GM21723 (cell line): ENCODE measurements at regions not wholly inside any gene's neighbourhood (a gene's known extent, or its start where the extent isn't known, plus 50 kb on each side); places are given as distances from the start of the nearest gene placed in this dataset.

Experiments
- ATAC-seq: cut with Tn5 transposase; IDR thresholded peaks from one replicate; pipeline ENCODE4 v1.9.1; 2021; ENCODE audit warnings: mild to moderate bottlenecking, moderate library complexity; ENCODE audit not compliant: unreplicated experiment

DNA sequence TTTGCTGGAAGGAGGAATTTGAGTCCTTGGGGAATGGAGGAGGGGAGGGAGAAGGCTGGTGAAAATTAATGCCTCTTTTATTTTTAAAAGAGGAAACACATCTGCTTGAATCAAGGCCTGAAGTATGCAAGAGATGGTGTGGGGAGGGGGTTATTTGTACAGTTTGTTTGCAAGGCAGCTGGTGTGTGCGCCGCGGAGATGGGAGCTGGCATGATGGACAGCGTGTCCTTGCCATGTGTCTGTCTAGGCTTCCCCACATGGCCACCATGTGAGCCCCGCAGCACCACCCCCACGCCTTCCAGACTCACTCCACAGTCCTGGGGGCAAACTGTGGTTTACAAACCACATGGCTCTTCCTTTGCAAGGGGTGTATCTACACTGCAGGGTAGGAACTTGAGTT lies 154.8 kb upstream of the APCDD1 start:
- no peak for ATAC-seq

DNA sequence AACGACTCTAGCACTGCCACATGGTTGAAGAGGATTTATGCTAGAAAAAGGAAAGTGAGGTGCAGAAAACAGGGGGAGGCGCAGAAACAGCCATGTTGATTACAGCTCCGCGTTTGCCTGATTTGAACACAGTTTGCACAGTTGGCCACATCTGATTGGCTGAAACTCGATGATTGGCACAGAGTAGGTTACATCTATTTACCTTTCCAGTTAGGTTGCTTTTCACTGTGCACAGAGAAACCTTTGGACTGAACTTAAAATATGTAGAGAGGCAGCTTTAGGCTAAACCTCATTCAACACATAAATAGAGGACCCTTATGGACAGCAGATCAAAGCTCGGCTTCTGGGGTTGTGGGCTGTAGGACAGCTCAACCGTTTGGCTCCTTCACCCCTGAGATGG lies 153.7 kb upstream of the APCDD1 start:
- no peak for ATAC-seq

- ATAC-seq: no peak
These were observed 152.5 kb upstream of the APCDD1 start for GRCh38 chr18:10301831-10302483.

- ATAC-seq: no peak
These were observed 151.3 kb upstream of the APCDD1 start for GRCh38 chr18:10303171-10303570.

- no peak for ATAC-seq
These were observed 149.6 kb upstream of the APCDD1 start for GRCh38 chr18:10304853-10305252.

DNA sequence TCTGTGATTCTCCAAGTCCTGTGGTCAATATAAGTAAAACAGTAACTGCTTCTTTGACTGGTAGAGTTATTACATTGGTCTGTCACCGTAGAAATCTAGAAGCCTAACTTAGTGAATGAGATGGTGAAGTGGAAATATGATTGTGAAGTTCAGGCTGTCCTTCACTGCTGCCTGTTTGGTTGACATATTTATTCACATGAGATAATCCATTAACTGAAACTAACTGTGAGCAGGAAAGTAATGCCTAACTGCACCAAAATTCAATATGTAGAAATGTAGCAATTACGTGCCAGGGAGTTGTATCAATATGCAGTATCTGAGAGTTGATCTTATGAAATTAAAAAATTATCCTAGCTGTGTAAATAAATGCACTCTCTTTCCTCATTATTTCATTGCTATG lies 147.7 kb upstream of the APCDD1 start:
- ATAC-seq: no peak

DNA sequence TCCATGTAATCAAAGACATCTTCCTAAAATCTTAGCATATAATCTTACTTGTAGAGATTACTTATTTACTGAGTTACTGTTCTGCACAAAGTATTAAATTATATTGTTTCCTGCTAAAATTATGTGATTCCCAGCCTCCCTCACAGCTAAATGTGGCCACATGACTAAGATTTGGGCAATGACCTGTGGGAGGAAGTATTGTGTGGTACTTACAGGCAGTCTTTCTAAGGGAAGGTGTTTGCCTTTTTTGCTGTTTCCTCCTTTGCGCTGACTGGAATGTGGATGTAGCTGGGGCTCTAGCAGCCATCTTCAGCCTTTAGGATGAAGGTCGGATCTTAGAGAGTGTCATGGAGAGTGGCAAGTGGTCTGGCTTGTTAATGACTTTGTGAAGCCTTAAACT lies 146.3 kb upstream of the APCDD1 start:
- ATAC-seq: no peak

- no peak for ATAC-seq
These were observed 143.8 kb upstream of the APCDD1 start for GRCh38 chr18:10310626-10311025.

DNA sequence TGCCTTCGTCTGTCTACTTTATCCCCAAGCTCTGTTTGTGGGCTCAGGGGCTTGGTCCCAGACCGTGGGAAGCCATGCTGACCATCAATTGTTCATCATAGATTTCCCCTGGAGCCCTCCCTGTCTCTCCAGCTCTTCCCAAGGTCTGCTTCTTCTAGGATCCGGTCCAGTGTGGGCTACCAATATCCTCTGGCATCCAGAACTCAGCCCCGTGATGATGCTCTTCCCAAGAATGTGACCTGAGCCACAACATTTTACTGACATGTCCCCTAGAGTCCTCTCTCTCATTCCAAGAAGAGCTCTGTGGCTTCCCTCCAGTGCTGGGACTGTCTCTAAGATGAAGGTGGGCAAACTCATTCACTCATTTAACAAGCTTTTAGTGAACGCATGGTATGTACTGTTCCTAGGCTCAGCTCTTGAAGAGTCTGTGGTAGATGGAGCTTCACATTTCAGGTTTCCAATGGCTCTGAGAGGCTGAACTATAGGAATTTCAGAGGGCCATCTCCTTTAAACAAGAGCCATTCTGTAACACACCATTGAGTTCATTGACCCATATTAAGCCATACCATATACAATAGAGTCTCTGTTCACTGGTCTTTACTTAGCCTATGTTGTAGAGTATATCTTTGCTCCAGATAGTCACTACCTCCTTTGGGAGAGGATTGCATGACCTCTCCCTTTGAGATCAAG lies 142.0 kb upstream of the APCDD1 start:
- ATAC-seq: no peak

- no peak for ATAC-seq
These were observed 141.5 kb upstream of the APCDD1 start for GRCh38 chr18:10313016-10313342.

DNA sequence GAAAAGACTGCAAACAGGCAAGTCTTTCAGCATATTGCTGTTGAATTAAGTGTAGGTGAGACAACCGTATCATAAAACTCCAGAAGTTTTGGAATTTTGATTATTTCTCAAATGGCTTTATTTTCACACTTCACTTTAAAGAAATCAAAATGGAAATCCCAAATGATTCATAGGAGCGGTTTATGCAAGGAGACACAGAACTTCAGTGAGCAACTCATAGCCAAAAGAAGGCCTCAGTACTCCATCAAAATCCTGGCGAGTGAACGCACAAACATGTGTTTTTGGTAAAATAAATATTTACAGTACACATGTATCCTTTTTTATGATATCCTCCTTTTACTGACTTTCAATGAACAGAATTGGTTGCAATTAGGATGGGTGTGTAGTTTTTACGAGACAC lies 140.4 kb upstream of the APCDD1 start:
- no peak for ATAC-seq

- no peak for ATAC-seq
These were observed 138.9 kb upstream of the APCDD1 start for GRCh38 chr18:10315522-10315921.

- no peak for ATAC-seq
These were observed 137.7 kb upstream of the APCDD1 start for GRCh38 chr18:10316778-10317177.

DNA sequence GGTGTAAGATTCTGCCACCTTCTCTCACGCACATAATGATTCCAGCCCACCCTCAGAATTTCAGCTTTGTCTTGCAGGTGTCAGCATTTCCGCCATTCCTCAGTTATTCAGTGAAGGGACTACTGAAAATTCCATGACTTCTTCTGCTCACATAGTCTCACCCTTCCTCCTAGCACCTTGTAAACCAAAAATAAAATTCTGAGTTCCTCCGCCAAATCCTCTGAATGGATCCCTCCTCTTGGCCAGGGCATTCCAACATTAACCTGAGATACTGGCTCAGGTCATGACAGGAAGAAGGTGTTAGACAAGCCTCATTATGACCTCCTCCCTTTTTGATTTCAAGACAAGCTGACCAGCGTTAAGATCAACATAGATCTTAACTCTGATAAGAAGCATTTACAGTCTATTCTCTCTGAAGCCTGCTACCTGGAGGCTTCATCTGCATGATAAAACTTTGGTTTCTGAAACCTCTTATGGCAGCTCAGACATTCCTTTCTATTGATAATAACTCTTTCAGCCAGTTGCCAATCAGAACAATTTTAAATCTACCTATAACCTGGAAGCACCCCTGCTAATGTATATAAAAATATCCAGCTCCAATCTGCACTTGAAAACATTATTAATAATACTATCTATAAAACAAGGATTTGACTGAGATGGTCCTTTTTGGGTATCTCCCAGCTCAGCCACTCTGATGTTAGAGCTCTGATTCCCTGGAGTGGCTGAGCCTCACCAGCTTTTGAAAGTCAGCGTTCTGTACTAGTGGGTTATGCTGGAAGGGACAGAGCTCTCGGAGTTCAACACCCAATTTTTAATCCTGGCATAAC lies 136.4 kb upstream of the APCDD1 start:
- ATAC-seq: no peak

- no peak for ATAC-seq
These were observed 135.8 kb upstream of the APCDD1 start for GRCh38 chr18:10318691-10318970.

DNA sequence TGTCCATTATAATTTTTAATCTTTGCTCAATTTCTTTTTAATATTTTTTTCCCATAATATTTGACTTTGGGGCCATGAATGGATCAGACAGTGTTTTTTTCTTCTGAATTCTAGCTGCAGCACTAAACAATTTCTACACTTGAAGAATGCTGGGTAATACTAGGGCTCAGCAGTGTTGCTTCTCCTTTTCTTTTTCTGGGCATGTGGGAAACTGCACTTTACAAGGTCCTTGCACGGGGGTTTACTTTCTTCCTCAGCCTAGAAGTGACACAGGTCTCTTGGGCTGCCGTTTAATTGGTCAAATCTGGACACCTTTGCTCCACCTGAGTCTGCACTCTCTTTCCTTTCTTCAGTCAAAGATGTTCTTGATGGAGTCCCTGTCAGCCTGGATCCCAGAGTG lies 135.4 kb upstream of the APCDD1 start:
- ATAC-seq: no peak

DNA sequence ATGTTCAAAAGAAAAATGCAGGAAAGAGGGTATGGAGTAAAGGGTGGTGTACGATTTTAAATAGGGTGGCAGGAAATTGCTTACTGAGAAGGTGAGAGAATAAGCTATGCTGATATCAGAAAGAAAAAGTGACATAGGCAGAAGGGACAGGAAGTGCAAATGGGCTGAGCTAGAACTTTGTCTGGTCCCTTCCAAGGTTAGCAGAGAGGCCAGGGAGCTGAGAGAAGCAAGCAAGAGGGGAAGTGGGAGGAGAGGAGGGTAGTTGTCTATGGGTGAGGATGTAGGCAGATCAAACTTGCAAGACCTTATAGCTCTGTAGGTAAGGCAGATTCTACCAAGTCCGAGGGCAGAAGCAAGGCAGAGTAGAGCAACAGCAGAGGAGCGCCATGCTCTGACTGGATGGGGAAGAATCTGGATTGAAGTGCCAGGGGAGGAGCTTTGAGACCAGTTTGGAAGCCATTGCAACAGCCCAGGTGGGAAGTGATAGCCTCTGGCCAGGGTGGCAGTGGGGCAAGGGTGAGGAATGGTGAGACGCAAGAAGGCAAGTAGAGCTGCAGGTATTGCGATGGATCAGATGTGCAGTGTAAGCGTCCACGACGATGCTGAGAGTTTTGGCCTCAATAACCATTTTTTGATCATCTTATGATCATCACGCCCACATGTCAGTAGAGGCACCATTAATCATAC lies 134.4 kb upstream of the APCDD1 start:
- ATAC-seq: no peak

DNA sequence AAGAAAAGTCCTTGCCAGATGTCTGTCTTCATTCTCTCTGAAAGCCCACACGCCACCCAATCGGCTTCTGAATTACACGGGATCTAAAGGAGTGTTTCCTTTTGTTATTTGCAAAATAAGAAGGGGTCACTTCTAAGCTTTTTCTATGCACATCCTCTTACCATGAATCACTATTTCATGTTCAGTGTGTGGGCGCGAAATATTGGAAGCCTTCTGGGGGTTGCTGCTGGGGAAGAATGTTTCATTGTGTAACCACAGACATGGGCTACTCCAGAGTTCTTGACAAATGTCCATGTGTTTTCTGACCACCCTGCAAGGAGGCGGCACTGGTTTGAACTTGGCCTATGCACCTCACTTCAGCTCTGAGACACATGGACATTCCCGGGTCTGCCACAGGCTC lies 133.6 kb upstream of the APCDD1 start:
- no peak for ATAC-seq

DNA sequence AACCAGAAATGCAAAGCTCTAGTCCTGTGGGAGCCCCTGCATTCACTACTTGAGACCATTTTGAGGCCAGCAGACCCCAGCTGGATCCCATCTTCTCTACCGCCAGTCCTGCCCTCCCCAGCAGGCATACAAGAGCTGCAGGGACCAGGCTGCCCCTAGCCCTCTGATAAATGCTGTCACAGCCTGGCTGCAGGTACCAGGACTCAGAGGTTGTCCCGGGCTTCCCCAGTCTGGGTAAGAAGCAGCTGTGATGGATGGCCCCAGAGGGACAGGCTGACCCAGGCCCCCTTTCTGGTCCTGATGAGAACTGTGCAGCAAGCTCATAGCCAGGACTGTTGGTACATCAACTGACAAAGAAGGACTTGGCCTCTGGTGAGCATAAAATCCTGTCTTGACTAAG lies 132.9 kb upstream of the APCDD1 start:
- no peak for ATAC-seq

DNA sequence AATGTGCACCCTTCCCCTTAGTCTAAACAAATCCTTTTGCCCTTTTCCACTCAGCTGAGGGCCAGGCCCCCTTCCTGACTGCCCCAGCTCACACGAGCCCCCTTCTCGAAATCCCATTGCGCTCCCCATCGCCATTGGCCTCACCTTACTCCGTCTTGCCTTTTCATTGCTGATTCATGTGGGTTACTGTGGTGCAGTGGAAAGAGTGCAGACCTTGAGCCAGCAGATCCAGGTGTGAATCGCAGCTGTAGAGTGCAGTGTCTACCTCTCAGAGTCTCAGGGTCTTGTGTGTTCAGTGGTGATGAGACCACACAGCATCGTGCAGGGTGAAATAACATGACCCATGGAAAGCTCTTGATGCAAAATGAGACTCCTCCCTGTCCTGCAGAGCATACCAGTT lies 132.4 kb upstream of the APCDD1 start:
- no peak for ATAC-seq

GRCh38 chr18:10322435-10322834 lies 132.0 kb upstream of the APCDD1 start:
- ATAC-seq: no peak

GRCh38 chr18:10329101-10329500 lies 125.3 kb upstream of the APCDD1 start:
- no peak for ATAC-seq
